Endothelial cell of umbilical vein (primary cell): ENCODE measurements at regions not wholly inside any gene's neighbourhood (a gene's known extent, or its start where the extent isn't known, plus 50 kb on each side); places are given as distances from the start of the nearest gene placed in this dataset.

Source experiments
- BruUV-seq: library from RNA; stranded (reverse); fragments of 400-500 nt; replicated peaks from 2 replicates; lab custom pipeline; 2021; lab: Mats Ljungman, UMichigan
- CTCF ChIA-PET: fragments of 300-600, 350-600 bp; sonication (Branson Sonifier 250); formaldehyde crosslinking; loops from one replicate; lab custom pipeline; 2021; ENCODE audit warnings: antibody characterized with exemption, inconsistent platforms; lab: Charles Lee
- POLR2A ChIA-PET: fragments of 300-600, 350-600 bp; sonication (Branson Sonifier 250); formaldehyde crosslinking; loops from one replicate; lab custom pipeline; 2021; ENCODE audit warnings: antibody characterized with exemption, inconsistent platforms; lab: Charles Lee
- DNase-seq: peaks from one replicate; pipeline ENCODE4 v3.0.0-alpha.2; 2011; ENCODE audit warnings: low read depth, low spot score
- FAIRE-seq: peaks from 2 replicates; lab custom pipeline; 2011; peaks lifted over from hg19 to GRCh38; lab: Jason Lieb, UNC
- H2AFZ ChIP-seq: 2 replicates; pipeline ENCODE4 v1.6.0; 2012; ENCODE audit warnings: low read depth, low read length, control low read depth, inconsistent platforms
- H3K27ac ChIP-seq: 2 replicates; pipeline ENCODE4 v1.5.1; 2011; ENCODE audit warnings: low read depth, mild to moderate bottlenecking, control low read depth, low read length, moderate library complexity; ENCODE audit not compliant: insufficient read depth
- H3K27me3 ChIP-seq, 2 experiments: 2 replicates each; pipeline versions ENCODE4 v1.6.0 to v1.6.1; 2011; ENCODE audit warnings: low read length in 2 of 2, mixed read lengths in 1 of 2; ENCODE audit not compliant: control insufficient read depth in 2 of 2, insufficient read depth in 2 of 2
- H3K36me3 ChIP-seq, 2 experiments: 2 replicates in 1 of 2; 3 replicates in 1 of 2; pipeline ENCODE4 v1.5.1; 2011; ENCODE audit warnings: low read length in 2 of 2, mild to moderate bottlenecking in 1 of 2, moderate library complexity in 1 of 2; ENCODE audit not compliant: control insufficient read depth in 2 of 2, insufficient read depth in 2 of 2; ENCODE audit errors: extremely low read depth in 1 of 2
- H3K4me1 ChIP-seq: 3 replicates; pipeline ENCODE4 v1.5.1; 2011; ENCODE audit warnings: mild to moderate bottlenecking, low read length; ENCODE audit not compliant: control insufficient read depth, insufficient read depth; ENCODE audit errors: extremely low read depth
- H3K4me2 ChIP-seq: 2 replicates; pipeline ENCODE4 v1.6.1; 2011; ENCODE audit warnings: low read length, control low read depth, mixed read lengths; ENCODE audit not compliant: insufficient read depth
- H3K4me3 ChIP-seq, 3 experiments: fragments of 200-600 bp in 1 of 3; sonication (generic), shearing (Covaris generic) in 1 of 3; replicated peaks in 1 of 3; 2 replicates each; pipeline ENCODE4 v1.5.1; 2011 to 2016; ENCODE audit warnings: control low read depth in 3 of 3, low read length in 3 of 3, mild to moderate bottlenecking in 2 of 3, inconsistent platforms in 1 of 3, low read depth in 1 of 3, moderate library complexity in 1 of 3; ENCODE audit not compliant: insufficient read depth in 1 of 3
- H3K79me2 ChIP-seq: 2 replicates; pipeline ENCODE4 v1.6.0; 2012; ENCODE audit warnings: low read length, inconsistent platforms; ENCODE audit not compliant: control insufficient read depth, insufficient read depth
- H3K9ac ChIP-seq: replicated peaks from 2 replicates; pipeline ENCODE3; 2011; ENCODE audit warnings: low read length, control low read depth; ENCODE audit not compliant: insufficient read depth; ENCODE audit errors: extremely low read depth
- H3K9me1 ChIP-seq: replicated peaks from 3 replicates; pipeline ENCODE4 v1.6.0; 2011; ENCODE audit warnings: mild to moderate bottlenecking, low read length; ENCODE audit not compliant: control insufficient read depth, insufficient read depth; ENCODE audit errors: extremely low read depth
- H3K9me3 ChIP-seq: replicated peaks from 2 replicates; pipeline ENCODE4 v1.5.1; 2012; ENCODE audit warnings: low read length, inconsistent platforms; ENCODE audit not compliant: control insufficient read depth, insufficient read depth
- H4K20me1 ChIP-seq: replicated peaks from 2 replicates; pipeline ENCODE3; 2011; ENCODE audit warnings: mild to moderate bottlenecking, low read length; ENCODE audit not compliant: control insufficient read depth, insufficient read depth; ENCODE audit errors: extremely low read depth
- CTCF ChIP-seq, 2 donors: IDR thresholded peaks; 1 replicate in 1 of 2; 2 replicates in 1 of 2; pipeline ENCODE4 v1.5.1; 2011; ENCODE audit warnings: low read length in 2 of 2, mild to moderate bottlenecking in 2 of 2, moderate library complexity in 2 of 2, control low read depth in 1 of 2, inconsistent platforms in 1 of 2, low read depth in 1 of 2; ENCODE audit not compliant: insufficient read depth in 1 of 2; ENCODE audit errors: extremely low read depth in 1 of 2
- EZH2 ChIP-seq: IDR thresholded peaks from 2 replicates; pipeline ENCODE4 v1.6.1; 2012; ENCODE audit warnings: borderline replicate concordance, low read depth, mild to moderate bottlenecking, moderate library complexity, low read length, inconsistent platforms; ENCODE audit not compliant: severe bottlenecking
- FOS ChIP-seq: IDR thresholded peaks from 2 replicates; pipeline ENCODE4 v1.6.1; 2011; ENCODE audit warnings: mild to moderate bottlenecking, low read length, moderate library complexity, borderline replicate concordance; ENCODE audit not compliant: insufficient read depth
- GATA2 ChIP-seq: IDR thresholded peaks from 2 replicates; pipeline ENCODE4 v1.7.0; 2011; ENCODE audit warnings: low read depth, mild to moderate bottlenecking, moderate library complexity, mixed read lengths, low read length; ENCODE audit not compliant: insufficient read length, insufficient read depth
- JUN ChIP-seq: IDR thresholded peaks from 2 replicates; pipeline ENCODE4 v1.6.1; 2011; ENCODE audit warnings: borderline replicate concordance, low read depth; ENCODE audit not compliant: insufficient read length, insufficient read depth
- MAX ChIP-seq: IDR thresholded peaks from 2 replicates; pipeline ENCODE4 v1.6.1; 2011; ENCODE audit not compliant: insufficient read depth, insufficient read length
- MYC ChIP-seq: IDR thresholded peaks from one replicate; pipeline ENCODE4 v1.6.1; 2011; ENCODE audit warnings: mild to moderate bottlenecking, low read depth, low read length
- POLR2A ChIP-seq: IDR thresholded peaks from 2 replicates; pipeline ENCODE4 v1.6.1; 2012; ENCODE audit warnings: low read depth, mild to moderate bottlenecking, control low read depth, low read length
- POLR2AphosphoS5 ChIP-seq: IDR thresholded peaks from 2 replicates; pipeline ENCODE4 v1.6.1; 2012; ENCODE audit warnings: low read depth, mild to moderate bottlenecking, control low read depth, low read length, moderate library complexity; ENCODE audit not compliant: insufficient read depth
- dilution Hi-C: fragments of 300-500 bp; cut with MboI; formaldehyde crosslinking; loops from one replicate; pipeline ENCODE4 v1.15.0; 2019; ENCODE audit warnings: low sequenced_read_pairs; ENCODE audit not compliant: extremely low pct_ligation_motif_present
- intact Hi-C: fragments of 100-400 bp; cut with micrococcal nuclease; formaldehyde crosslinking; loops from one replicate; pipeline ENCODE4 v1.10.0; 2022

- Histone ChIP-seq H4K20me1 (no peaks in the 10 kb centered on the region), H2AFZ (no peak overlapping the region), H3K27ac (no peak overlapping the region), H3K4me1 (peaks cover 17% of the 10 kb centered on the region), H3K36me3 (no peaks in the 10 kb centered on the region), H3K27me3 (no peaks in the 10 kb centered on the region), H3K79me2 (no peaks in the 10 kb centered on the region), H3K9ac (no peak overlapping the region), H3K4me2 (no peak overlapping the region), H3K9me1 (no peaks in the 10 kb centered on the region), H3K4me3 (no peak overlapping the region), H3K9me3 (no peaks in the 10 kb centered on the region)
- FAIRE-seq (no peak), DNase-seq (no peak)
- TF ChIP-seq CTCF (IDR thresholded peaks at IDR 0.05; ENCODE audit: extremely low read depth in 1 of 2, insufficient read depth in 1 of 2, low read depth in 1 of 2, low read length in 2 of 2): no peak
- TF ChIP-seq POLR2A: no peak
- TF ChIP-seq MYC: no peak
- TF ChIP-seq POLR2AphosphoS5: no peak
- TF ChIP-seq JUN: no peak
- TF ChIP-seq MAX: no peak
- no peak for TF ChIP-seq GATA2
- no peak for TF ChIP-seq EZH2
- TF ChIP-seq FOS: no peak
- BruUV-seq: no TSS peak
- ChIA-PET CTCF (no interaction called here), POLR2A (no interaction called here)
- dilution Hi-C loops: no loop called here
- intact Hi-C loops: no loop called here
Measured at GRCh38 chr6:80642452-80642851, 536.0 kb downstream of the BCKDHB start.
